ENCODE measurements at regions not wholly inside any gene's neighbourhood (a gene's known extent, or its start where the extent isn't known, plus 50 kb on each side); places are given as distances from the start of the nearest gene placed in this dataset.

DNA sequence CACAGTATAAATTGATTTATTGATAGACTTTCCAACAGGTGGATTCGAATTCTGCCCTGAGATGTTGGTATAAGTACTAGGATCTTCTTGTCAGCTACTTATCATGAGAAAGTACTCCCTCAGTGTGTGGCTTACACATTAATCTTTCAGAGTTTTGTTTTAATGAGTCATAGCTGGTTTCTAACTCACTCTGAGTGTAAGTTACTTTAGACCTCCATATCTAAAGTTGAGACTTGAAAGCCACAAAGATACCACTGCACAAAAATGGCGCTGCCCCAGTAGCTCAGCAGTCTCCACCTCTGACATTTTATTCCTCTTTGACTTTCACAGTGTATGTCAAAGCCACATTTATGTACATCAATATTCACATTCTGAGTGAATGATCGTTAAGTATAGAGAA is 318.5 kb downstream of the ARAP2 start:
- no peak for DNase-seq

DNA sequence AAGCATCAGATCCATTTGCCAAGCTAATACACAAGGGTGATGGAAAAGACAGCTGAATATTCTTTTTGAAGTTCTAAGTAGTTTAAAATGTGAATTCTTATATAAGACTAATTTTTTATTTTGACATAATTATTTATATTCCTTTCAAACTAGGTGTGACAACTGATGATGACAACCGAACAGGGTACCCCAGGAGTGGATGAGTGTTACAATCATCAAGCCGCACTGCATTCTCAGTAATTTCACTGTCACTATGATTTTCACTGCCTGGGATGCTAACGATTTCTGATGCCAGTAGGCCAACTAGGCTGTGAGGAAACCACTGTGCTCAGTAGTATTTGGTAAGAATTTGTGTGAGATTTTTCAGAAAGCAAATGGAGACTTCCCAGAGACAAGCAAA is 317.5 kb downstream of the ARAP2 start:
- no peak for DNase-seq

DNA sequence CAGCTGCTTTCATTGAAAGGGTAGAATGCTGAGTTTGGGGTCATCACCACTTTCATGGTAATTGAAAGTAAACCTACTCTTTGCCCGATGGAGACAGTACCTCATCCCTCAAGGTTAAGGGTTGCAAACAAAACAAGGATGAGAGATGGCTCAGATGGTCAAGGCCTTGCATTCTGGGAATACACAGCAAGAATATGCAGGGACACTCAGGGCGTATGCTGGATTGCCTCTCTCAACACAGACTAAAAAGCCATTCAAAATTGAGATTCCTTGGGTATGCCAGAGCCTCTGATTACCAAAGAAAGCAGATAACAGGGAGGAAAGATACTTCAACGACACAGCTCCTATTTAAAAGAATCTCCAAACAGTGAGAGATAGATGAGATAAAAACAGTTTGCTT is 310.4 kb downstream of the ARAP2 start:
- DNase-seq: no peak

DNA sequence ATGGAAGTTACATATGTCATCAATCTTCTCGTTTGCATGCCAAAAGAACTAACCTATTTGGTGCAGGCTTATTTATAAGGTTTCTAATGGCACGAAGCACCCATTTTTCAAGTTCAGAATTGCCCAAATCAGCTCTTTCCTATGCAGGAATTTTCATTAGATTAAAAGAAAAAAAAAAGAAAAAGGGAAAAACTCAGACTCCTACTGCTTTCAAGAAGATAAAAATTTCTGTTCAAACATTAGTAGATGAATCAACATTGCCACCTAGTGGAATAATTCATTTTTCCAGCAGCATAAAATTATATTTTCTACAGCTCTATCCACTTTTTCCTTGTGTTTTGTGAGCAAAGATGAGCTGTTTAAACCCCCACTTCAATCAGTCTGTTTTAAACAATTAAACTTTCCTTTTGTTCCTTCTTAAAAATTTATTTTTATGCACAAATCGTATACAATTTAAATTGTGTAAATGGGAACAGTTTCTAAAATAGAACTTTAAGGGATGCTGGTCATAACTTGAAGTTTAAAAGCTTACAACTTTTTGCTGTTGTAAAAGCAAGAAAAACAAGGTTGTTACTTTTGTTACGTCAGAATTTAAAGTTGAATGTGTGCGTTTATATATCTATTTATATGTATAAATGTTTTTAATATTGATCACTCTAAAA is 309.9 kb downstream of the ARAP2 start:
- DNase-seq: no peak

DNA sequence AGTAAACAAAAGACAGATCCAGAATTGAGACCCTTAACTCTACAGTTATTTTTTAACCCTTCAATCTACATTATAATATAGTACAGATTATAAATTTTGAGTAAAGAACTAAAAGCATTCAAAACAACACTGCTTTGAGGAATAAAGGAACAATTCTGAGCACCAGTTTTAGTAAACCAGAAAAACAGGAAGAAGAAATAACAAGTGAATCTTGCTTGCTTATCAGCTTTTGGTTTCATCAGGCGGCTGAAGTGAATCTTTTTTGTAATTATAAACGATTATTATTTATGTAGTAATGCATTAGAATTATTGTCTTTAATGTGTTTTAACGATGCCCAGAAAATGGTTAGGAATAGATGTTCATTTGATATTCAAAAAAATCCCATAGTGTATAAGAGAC is 305.4 kb downstream of the ARAP2 start:
- no peak for DNase-seq

DNA sequence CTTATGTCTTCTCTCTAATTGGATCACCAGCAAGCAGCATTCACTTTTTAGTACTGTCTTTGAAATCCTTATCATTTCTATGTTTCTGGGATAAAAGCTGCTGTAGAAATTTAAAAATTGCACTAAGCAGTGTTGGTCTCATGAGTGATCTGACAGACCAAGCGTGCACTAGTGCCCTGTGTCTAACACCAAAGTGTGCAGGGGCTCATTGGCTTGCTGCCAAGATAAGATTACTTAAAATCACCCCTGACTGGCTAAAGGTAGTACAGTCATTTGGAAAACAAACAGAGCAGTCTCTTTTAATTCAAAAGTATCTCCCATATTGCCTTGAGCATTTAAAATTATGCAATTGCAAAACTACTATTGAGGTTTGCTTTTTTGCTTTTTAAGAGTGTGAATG is 304.6 kb downstream of the ARAP2 start:
- no peak for DNase-seq

DNA sequence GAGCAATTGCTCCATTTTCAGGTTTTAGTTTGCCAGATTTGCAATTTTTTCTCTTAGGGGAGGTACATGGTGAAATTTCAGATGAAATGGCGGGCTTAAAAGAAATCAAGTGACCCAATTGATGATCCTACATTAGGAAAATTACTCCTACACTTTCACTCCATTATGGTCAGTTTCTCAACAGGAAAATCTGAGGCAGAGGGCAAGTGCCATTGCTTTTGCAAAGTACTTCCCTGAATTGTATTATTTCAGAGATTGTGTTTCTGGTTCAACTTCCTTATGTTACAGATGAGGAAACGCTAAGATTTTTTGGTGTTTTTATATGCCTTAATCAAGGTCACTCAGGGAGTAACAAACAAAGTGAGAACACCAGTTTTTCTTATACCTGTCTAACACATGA is 302.2 kb downstream of the ARAP2 start:
- DNase-seq: no peak

DNA sequence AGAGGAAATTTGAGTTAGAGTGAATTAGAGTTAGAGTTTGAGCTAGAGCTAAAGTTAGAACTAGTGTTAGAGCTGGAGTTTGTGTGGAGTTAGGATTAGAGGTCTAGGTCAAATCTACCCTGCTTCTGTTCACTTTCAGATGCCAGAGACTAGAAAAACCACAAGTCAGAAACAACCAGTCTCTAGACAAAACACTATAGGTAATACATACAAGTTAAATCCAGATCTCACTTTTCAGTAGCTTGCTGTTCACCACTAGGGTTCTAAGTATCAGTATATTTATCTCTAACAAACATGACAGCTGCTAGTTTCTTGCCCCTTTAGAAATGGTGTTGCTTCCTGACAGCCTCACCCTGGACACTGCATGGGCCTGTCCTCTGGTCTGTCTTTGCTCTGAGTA is 300.7 kb downstream of the ARAP2 start:
- DNase-seq: no peak

DNA sequence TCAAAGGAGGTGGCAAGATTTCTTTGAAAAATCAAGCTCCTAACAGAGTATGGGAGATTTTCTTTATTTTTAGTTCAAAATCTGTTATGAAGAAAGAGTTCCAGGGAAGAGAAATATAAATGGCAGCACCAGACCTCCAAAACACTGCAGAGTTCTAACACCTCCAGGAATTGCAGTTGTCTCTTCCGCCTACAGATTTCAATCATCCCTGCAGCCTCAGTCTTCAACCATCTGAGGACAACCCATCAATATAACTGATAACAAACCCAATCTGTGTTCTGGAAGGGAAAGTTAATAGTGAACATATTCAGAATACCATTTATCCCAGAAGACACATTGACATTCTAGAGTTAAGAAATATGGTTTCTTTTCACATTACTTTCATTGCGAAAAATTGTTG is 296.1 kb downstream of the ARAP2 start:
- DNase-seq: no peak

DNA sequence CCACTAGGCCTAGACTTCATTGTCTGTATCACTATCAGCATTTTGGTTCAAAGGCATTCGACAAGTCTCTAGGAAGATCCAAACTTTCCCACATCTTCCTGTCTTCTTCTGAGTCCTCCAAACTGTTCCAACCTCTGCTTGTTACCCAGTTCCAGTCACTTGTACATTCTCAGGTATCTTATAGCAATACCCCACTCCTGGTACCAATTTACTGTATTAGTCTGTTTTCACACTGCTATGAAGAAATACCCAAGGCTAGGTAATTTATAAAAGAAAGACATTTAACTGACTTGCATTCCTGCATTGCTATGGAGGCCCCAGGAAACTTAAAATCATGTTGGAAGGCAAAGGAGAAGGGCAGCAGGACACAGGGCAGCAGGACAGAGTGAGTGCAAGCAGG is 293.9 kb downstream of the ARAP2 start:
- DNase-seq: no peak

DNA sequence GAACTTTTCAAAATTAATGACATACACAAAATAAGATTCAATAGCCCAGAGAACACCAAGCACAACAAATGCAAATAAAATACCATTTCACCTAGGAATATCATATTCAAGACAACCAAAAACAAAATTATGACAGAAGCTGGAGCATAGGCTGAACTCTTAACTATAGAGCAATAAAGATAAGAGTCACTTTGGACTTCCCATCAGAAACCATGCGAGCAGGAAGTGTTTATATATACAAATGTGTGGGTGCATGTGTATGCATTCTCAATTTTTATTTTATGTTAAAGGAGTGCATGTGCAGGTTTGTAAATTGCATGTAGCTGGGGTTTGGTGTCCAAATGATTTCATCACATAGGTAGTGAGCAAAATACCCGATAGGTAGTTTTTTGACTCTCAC is 291.6 kb downstream of the ARAP2 start:
- no peak for DNase-seq

DNA sequence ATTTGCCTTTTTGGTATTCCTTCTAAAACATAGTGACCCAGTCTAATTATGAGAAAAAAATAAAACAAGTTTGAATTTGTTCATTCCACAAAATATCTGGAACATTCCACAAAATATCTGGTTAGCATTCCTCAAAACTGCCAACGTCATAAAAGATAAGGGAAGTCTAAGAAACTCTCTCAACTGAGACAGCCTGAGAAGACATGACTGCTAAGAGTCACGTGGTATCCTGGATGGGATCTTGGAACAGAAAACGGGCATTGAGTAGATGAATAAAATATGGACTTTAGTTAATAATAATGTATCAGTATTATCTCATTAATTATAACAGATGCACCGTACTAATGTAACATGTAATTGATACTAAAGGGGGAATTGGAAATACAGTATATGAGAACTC is 280.9 kb downstream of the ARAP2 start:
- DNase-seq: no peak

DNA sequence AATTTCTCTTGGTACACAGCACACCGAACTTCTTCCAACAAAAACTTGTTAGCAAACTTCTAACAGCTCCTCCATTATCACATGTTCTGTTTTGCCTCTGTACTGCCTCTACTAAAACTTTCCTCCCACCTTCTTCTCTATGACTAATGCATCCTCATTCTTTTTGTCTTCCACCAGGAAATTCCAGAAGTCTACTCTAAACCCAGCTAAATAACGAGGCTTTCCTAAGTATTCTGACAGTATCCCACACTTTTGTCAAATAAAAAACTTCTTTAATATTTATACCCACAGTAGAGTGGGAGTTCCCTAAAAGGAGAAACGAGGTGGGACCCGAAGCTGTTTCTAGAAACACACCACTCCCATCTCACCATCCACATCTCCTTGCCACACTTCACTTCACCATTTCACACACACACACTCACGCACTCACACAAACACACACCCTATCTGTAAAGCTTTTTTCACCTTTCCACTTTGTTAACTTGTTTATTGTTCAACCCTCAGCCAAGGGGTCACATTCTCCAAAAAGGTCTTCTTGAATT is 280.3 kb downstream of the ARAP2 start:
- DNase-seq: no peak

DNA sequence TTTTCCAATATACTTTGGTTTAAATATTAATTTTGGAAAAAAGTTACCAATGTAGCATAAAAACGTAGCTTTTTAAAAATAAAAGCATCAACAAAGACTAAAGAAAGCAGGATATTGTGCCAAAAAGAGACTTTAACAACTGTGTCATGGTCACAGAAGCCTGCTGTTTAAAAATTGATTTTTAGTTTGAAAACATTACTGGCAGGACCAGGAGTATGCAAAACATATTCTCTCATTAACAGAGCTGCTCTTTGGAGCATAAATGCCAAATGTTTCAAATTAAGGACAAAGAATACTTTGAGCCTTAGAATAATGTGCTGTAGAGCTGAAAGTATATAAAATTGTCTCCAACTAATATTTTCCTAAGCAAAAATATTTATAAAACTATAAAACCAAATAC is 279.0 kb downstream of the ARAP2 start:
- no peak for DNase-seq

DNA sequence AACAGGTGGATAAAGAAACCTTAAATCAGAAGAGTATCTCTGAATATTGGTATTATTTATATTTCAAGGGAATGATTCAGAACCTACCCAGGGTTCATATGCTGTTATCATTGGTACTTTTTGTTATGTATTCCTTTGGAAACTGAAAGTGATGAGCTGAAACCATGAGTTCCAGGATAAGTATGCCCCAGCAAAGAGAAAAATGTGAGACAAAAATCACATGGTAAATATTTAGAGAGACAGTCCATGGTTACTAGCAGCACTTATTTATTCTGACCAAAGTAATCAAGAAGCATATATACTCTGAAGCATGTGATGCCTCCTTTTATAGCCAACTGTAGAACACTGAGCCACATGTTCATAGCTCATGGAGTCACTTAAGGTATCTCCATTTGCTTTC is 277.7 kb downstream of the ARAP2 start:
- no peak for DNase-seq

DNA sequence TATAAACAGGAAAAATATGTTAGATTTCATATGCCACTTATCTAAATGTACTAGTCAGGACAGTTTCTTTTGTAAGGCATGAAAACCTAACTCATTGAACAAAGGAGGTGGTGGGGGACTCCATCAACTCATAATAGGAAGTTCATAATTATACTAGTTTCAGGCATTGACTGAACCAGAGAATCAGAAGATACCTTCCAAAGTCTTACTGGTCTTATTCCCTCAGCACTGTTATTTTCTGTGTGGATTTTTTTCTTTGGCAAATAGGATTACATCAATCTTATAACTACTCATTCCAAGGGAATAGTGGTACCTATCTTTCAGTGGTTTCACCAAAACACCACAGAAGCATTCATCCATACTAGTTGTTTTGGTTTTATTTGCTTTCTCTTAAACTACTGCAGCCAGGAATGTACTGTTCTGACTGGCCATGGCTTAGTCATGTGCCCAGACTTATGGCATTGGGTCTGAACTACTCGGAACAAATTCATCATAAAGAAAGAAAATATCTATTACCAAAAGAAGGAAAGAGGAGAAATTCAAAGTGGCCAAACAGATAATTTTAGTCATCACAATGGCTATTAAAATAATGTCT is 273.9 kb downstream of the ARAP2 start:
- DNase-seq: no peak

DNA sequence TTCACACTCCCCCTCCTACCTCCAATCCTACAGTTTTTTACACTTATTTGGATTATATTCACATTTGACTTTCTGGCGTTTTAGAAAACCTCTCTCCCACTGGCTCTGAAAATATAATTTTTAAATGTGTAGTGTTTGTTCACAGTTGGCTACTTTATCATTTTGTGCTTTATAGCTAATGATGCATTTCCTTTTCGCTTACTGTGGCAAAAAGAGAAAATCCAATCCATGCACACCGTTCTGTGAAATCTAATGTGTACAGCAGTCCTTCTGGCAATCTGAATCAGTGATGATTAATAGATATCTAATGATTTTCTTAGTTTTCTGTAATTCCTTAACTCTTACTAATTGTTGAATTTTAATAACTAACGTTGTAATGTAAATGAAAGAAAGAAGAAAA is 271.5 kb downstream of the ARAP2 start:
- DNase-seq: no peak

DNA sequence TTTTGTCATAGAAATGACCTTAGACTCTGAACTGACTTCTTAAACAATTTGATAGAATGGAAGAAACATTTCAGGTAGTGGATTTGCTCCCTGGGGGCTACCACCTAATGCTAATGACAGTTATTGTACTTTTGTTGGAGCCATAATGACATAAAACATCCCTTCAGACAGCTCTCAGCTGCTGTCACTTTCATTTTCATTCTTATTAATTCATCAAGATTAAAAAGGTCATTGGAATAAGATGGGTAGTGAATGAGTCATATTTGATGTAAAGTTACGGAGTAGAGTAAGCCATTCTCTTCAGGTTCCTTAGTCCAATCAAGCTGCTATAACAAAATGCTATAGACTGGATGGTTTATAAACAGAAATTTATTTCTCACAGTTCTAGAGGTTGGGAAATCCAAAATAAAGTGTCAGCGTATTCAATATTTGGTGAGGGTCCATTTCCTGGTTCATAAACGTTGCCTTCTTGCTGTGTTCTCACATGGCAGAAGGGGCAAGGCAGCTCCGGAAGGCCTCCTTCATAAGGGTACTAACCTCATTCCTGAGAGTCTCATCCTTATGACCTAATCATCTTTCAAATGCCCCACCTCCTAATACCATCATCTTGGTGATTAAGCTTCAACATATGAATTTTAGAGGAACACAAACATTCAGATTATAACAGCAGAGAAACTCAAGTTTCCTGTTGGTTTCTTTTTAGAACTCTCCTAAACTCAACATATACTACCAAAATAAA is 268.5 kb downstream of the ARAP2 start:
- DNase-seq: no peak

DNA sequence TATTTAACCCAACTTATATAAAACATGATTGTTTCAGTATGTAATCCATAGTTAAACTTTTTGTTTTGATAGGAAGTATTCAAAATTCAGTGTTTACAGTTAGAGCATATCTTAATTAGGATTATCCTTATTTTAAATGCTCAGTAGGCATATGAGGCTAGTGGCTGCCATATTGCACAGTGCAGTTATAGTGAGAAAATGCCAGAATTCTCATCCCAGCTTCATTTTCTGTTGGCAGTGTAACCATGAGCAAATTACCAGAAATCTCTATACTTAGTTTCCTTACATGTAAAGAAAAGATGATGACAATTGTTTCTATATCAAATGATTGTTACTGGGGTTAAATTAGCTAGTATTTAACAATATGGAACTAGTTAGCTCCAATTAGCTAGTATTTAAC is 265.8 kb downstream of the ARAP2 start:
- no peak for DNase-seq

DNA sequence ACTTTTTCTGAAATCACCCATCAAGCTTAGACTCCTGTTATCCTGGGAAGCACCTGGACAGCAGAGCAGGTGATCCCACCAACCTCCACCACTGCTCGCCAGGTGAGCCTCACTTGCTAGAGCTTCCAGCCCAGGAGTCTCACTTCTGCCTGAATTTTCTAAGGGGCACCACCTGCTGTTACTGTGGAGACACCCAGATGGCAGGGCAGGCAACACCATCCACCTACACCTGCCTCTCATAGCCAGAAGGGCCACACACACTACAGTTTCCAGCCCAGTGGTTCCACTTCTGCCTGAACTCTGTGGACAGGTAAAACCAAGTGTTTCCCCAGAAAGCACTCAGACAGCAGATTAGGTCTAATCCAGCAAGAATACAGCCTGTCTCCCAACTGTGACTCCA is 262.0 kb downstream of the ARAP2 start:
- no peak for DNase-seq

DNA sequence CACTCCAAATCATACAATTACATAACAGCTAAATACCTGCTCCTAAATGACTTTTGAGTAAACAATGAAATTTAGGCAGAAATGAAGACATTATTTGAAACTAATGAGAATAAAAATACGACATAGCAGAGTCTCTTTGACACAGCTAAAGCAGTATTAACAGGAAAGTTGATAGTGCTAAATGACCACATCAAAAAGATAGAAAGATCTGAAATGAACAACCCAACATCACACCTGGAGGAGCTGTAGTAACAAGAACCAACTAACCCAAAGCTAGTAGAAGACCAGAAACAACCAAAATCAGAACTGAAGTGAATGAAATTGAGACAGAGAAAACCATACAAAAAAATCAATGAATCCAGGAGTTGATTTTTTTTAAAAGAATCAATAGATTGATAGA is 257.8 kb downstream of the ARAP2 start:
- DNase-seq: no peak

DNA sequence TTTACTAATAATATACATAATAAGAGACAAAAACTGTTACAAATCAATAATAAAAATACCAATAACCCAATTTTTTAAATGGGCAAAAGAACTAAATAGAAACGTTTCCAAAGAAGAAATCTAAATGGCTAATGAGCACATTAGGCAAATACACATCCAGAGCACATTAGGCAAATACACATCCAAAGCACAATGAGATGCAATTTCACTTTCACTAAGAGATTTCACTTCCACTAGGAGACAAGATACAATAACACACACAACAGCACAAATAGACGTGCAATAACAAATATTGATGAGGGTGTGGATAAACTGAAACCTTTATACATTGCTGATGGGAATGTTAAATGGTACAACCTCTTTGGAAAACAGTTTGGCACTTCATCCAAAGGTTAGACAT is 250.7 kb downstream of the ARAP2 start:
- DNase-seq: no peak

DNA sequence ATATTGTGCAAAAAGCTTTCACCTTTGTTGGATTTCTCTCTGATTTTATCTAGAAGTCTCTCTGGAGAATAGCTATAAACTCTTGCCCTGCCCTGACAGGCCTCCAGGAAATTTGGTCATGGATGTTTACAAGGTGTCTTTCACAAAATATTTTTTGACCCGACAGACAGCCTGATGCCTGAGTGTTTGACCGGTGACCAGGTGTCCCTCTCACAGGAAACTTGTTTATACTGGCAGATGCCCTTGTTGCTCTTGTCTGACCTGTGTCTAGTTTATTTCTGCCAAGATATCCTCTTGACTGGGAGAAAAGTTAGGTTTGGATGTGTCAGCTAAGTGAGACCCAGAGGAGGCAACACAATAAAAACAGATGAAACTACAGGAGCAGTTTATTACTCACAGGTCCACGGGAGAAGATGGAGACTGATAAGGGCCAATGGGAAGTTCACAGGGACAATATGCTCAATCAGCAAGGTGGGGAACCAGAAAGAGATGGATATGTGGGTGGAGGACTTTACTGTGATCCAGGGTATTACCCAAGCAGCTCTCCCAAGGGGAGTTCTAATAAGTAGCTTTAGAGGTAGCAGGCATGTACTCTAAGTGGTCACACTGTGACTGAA is 243.3 kb downstream of the ARAP2 start:
- DNase-seq: no peak

DNA sequence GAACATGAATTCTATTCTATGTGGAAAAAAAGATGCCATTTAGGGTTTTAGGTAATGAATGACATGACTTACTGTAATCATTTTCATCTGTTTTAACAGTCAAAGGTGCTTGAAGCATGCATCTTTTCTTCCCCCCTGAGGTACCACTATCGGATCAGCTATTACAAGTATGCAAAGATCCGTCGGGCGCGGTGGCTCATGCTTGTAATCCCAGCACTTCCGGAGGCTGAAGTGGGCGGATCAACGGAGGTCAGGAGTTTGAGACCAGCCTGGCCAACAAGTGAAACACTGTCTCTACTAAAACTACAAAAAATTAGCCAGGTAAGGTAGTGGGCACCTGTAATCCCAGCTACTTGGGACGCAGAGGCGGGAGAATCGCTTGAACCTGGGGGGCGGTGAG is 241.3 kb downstream of the ARAP2 start:
- DNase-seq: no peak

Measured in GOT3 (cell line).